ENCODE measurements at regions not wholly inside any gene's neighbourhood (a gene's known extent, or its start where the extent isn't known, plus 50 kb on each side); places are given as distances from the start of the nearest gene placed in this dataset.

DNA sequence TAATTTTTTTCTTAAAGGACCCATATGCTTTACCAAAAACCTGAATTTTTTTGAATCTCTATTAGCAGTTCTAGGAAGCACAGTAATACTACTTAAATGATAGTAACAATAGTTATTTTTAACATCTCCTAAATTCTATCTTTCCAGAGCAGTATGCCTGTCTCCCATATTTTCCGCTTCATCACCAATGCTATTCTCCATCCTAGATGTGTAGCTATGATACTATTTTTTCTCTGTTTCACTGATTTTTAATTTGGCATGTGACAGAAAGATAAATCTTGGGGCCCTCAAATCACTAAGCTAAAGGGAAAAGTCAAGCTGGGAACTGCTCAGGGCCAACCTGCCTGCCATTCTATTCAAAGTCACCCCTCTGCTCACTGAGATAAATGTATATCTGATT, 102.3 kb upstream of the HMCN1 start:
- no peaks in the 10 kb centered on the region for H3K79me2 ChIP-seq (ENCODE audit: control insufficient read depth, insufficient read depth, low read length)
- no peak overlapping the region for H3K4me2 ChIP-seq (ENCODE audit: insufficient read depth, low read length)
- H3K9me3 ChIP-seq (replicated peaks; ENCODE audit: control insufficient read depth, insufficient read depth, low read length): no peaks in the 10 kb centered on the region
- no peaks in the 10 kb centered on the region for H4K20me1 ChIP-seq (replicated peaks; ENCODE audit: control insufficient read depth, extremely low read depth, insufficient read depth, low read length)
- no peaks in the 10 kb centered on the region for H3K27me3 ChIP-seq (ENCODE audit: control insufficient read depth in 2 of 2, insufficient read depth in 2 of 2, low read length in 2 of 2)
- dilution Hi-C loops (cut with MboI; ENCODE audit: extremely low pct_ligation_motif_present, low sequenced_read_pairs) (no loop called here), intact Hi-C loops (cut with micrococcal nuclease) (no loop called here)
- DNase-seq (ENCODE audit: low read depth, low spot score) (no peak), FAIRE-seq (no peak)
- CTCF ChIA-PET: interaction anchor here (1.2 kb wide), 1 partner anchor 20 kb away, joined by 3 read pairs; no protein-coding TSS in a partner anchor
- POLR2A ChIA-PET: no interaction called here
- H3K36me3 ChIP-seq (ENCODE audit: control insufficient read depth in 2 of 2, extremely low read depth in 1 of 2, insufficient read depth in 2 of 2, low read length in 2 of 2): no peaks in the 10 kb centered on the region
- H2AFZ ChIP-seq (ENCODE audit: low read depth, low read length): no peak overlapping the region
- no peak for TF ChIP-seq POLR2AphosphoS5 (IDR thresholded peaks at IDR 0.05; ENCODE audit: insufficient read depth, low read depth, low read length)
- TF ChIP-seq, protein P1, sequence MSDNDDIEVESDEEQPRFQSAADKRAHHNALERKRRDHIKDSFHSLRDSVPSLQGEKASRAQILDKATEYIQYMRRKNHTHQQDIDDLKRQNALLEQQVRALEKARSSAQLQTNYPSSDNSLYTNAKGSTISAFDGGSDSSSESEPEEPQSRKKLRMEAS (IDR thresholded peaks at IDR 0.05; ENCODE audit: insufficient read depth, insufficient read length): no peak
- TF ChIP-seq GATA2 (IDR thresholded peaks at IDR 0.05; ENCODE audit: insufficient read depth, insufficient read length, low read depth, low read length): no peak
- no peak for TF ChIP-seq MYC (IDR thresholded peaks at IDR 0.05; ENCODE audit: low read depth, low read length)
- TF ChIP-seq, protein P2, sequence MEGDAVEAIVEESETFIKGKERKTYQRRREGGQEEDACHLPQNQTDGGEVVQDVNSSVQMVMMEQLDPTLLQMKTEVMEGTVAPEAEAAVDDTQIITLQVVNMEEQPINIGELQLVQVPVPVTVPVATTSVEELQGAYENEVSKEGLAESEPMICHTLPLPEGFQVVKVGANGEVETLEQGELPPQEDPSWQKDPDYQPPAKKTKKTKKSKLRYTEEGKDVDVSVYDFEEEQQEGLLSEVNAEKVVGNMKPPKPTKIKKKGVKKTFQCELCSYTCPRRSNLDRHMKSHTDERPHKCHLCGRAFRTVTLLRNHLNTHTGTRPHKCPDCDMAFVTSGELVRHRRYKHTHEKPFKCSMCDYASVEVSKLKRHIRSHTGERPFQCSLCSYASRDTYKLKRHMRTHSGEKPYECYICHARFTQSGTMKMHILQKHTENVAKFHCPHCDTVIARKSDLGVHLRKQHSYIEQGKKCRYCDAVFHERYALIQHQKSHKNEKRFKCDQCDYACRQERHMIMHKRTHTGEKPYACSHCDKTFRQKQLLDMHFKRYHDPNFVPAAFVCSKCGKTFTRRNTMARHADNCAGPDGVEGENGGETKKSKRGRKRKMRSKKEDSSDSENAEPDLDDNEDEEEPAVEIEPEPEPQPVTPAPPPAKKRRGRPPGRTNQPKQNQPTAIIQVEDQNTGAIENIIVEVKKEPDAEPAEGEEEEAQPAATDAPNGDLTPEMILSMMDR (IDR thresholded peaks at IDR 0.05; ENCODE audit: extremely low read depth in 1 of 2, insufficient read depth in 1 of 2, low read depth in 1 of 2, low read length in 2 of 2): no peak
- no peak for TF ChIP-seq JUN (IDR thresholded peaks at IDR 0.05; ENCODE audit: borderline replicate concordance, insufficient read depth, insufficient read length, low read depth)
- TF ChIP-seq FOS (IDR thresholded peaks at IDR 0.05; ENCODE audit: borderline replicate concordance, insufficient read depth, low read length): no peak
- TF ChIP-seq EZH2 (IDR thresholded peaks at IDR 0.05; ENCODE audit: borderline replicate concordance, low read depth, low read length, severe bottlenecking): no peak
- no peak for TF ChIP-seq POLR2A (IDR thresholded peaks at IDR 0.05; ENCODE audit: low read depth, low read length)
- no peaks in the 10 kb centered on the region for H3K4me1 ChIP-seq (ENCODE audit: control insufficient read depth, extremely low read depth, insufficient read depth, low read length)
- H3K9ac ChIP-seq (replicated peaks; ENCODE audit: extremely low read depth, insufficient read depth, low read length): no peak overlapping the region
- BruUV-seq (replicated peaks): no TSS peak
- H3K9me1 ChIP-seq (replicated peaks; ENCODE audit: control insufficient read depth, extremely low read depth, insufficient read depth, low read length): no peaks in the 10 kb centered on the region
- H3K27ac ChIP-seq (ENCODE audit: insufficient read depth, low read depth, low read length): no peak overlapping the region
- H3K4me3 ChIP-seq (replicated peaks in 1 of 3; ENCODE audit: insufficient read depth in 1 of 3, low read depth in 1 of 3, low read length in 3 of 3): no peak overlapping the region

All from endothelial cell of umbilical vein (primary cell).